Heart right ventricle (tissue), 16 donors: ENCODE measurements at regions not wholly inside any gene's neighbourhood (a gene's known extent, or its start where the extent isn't known, plus 50 kb on each side); places are given as distances from the start of the nearest gene placed in this dataset.

Experiments
- ATAC-seq, 8 donors: fragments of 200-7000 bp; cut with Tn5 transposase; one replicate each; pipeline ENCODE4 v1.9.1; 2020; ENCODE audit warnings: mild to moderate bottlenecking in 8 of 8, moderate library complexity in 8 of 8, moderate number of reproducible peaks in 1 of 8
- DNase-seq, 2 donors: peaks; one replicate each; pipeline ENCODE4 v3.0.0-alpha.2; 2020
- H3K27ac ChIP-seq, 10 donors: fragments of 200-600 bp; sonication (generic) in 2 of 10; one replicate each; pipeline versions ENCODE4 v1.5.0 to v1.8.0; 2020 to 2022; ENCODE audit warnings: mild to moderate bottlenecking in 3 of 10
- H3K27me3 ChIP-seq, 7 donors: fragments of 200-600 bp; one replicate each; pipeline ENCODE4 v1.8.0; 2021 to 2022; ENCODE audit warnings: mild to moderate bottlenecking in 2 of 7
- H3K36me3 ChIP-seq, 9 donors: fragments of 200-600 bp; sonication (generic) in 1 of 9; one replicate each; pipeline versions ENCODE4 v1.5.0 to v1.8.0; 2020 to 2022; ENCODE audit warnings: mild to moderate bottlenecking in 2 of 9
- H3K4me1 ChIP-seq, 9 donors: fragments of 200-600 bp; sonication (generic) in 1 of 9; one replicate each; pipeline versions ENCODE4 v1.5.0 to v1.8.0; 2020 to 2022; ENCODE audit warnings: mild to moderate bottlenecking in 4 of 9
- H3K4me3 ChIP-seq, 10 donors: fragments of 200-600 bp; sonication (generic) in 2 of 10; one replicate each; pipeline versions ENCODE4 v1.5.0 to v1.8.0; 2020 to 2022; ENCODE audit warnings: mild to moderate bottlenecking in 7 of 10, moderate library complexity in 2 of 10
- H3K9me3 ChIP-seq, 11 donors: fragments of 200-600 bp in 10 of 11; sonication (generic) in 2 of 11; one replicate each; pipeline versions ENCODE4 v1.5.0 to v1.8.0; 2013 to 2022; ENCODE audit warnings: mild to moderate bottlenecking in 2 of 11, control low read depth in 1 of 11, moderate library complexity in 1 of 11
- WGBS, 2 donors: extraction: QIAGEN DNeasy Blood & Tissue Kit; methylation state at CpG; one replicate each; pipeline ENCODE4 v1.1.7; 2013; ENCODE audit warnings: inconsistent platforms in 1 of 2; 5-methylcytosine and 5-hydroxymethylcytosine counted together
- intact Hi-C, 10 donors: fragments of 100-400 bp; cut with DNase I; formaldehyde crosslinking; loops; one replicate each; pipeline versions ENCODE4 v1.11.1 to v1.14.2; 2022
- TF ChIP-seq, protein P1 (sequence below), 9 donors: fragments of 200-600 bp; sonication (generic) in 2 of 9; IDR thresholded peaks; one replicate each; pipeline versions ENCODE4 v1.5.0 to v1.8.0; 2021 to 2022; ENCODE audit warnings: antibody characterized with exemption in 9 of 9, mild to moderate bottlenecking in 5 of 9, moderate library complexity in 1 of 9
- donor health status: Arrhythmogenic right ventricular cardiomyopathy.
- donor health status: ischemic (EF 13 %, LVEDD 7.1; RV severe dilation, severe dysfunction).
- donor health status: healthy with polysubstance abuse.
- donor health status: DM: no; HTN: yes; CAD: no.
- donor health status: DM: no; HTN: no; CAD: no.
- donor health status: ischemic (EF 25% LVEDD 6.9; RV normal size, moderate dysfunction).
- donor health status: ischemic (EF 25% LVEDD 5.7; RV mildly dilated, moderate dysfunction).
- donor health status: healthy.
- donor health status: DM: yes; HTN: yes; CAD: no.
- donor health status: Ischemic cardiomyopathy.
- donor health status: ischemic (EF 35%, LVEDD 5.7; RV mildly dilated, moderate dysfunction).
- donor health status: nonischemic (EF 11% LVEDD 7.7; RV severe dilation, severe dysfunction).
- donor health status: DM: yes; HTN: yes; CAD: no.
- donor health status: PGD.
- donor health status: ischemic (EF 29% LVEDD 5.4; RV normal size, mild dysfunction).
- donor health status: nonischemic (EF 23%, LVEDD 6.1; RV moderate dilation, normal function).

DNA sequence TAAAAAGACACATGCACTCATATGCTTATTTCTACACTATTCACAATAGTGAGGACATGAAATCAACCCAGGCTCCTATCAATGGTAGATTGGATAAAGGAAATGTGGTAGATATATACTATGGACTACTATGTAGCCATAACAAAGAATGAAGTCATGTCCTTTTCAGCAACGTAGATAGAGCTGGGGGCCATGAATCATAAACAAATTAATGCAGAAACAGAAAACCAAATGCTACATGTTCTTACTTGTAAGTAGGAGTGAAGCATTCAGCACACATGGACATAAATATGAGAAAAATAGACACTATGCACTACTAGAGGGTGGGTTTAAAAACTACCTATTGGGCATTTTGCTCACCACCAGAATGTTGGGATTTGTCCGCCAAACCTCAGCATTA, 278.0 kb upstream of the MIS18BP1 start:
- ATAC-seq (no peak), DNase-seq (no peak)
- intact Hi-C loops = no loop called here

DNA sequence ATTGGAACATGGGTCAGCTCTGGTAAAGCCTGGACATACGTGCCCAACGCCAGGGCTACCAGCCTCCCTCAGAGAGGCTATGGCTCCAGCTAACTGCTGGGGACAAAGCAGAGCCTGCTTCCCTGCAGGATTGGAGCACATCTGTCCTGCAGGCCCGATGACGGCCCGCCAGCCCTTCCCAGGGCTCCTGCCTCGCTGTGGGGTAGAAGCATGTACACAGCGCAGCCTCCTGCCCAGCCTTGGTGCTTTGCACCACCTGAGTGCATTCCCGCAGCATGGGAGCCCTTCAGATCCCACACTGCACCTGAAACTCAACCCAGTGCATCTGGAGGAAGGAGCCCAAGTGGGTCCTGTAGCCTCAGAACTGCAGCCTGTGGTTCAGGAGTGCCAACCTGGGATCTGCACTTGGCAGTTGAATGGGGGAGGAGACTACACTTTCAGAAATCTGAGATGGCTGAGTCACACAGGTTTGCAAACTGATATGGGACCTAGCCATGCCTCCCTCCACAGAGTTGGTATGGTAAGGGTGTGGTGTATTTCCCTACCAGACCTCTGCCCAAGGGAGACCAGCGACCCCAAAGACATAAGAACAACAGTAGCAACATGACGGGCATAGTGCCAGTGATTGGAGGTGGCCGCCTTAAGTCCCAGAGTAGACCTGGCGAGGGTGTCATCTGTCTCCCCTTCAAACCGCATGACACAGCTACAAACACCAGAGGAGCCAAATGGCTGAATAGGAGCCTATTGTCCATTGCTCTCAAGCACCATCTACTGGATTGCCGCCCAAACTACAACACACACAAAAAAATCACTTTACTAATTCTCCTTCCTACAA, 273.9 kb upstream of the MIS18BP1 start:
- ATAC-seq = peak in 6 of 8 donors; percentile 38 to 75 (median 59)
- no peaks in the 10 kb centered on the region for H3K4me1 ChIP-seq
- TF ChIP-seq, protein P1, sequence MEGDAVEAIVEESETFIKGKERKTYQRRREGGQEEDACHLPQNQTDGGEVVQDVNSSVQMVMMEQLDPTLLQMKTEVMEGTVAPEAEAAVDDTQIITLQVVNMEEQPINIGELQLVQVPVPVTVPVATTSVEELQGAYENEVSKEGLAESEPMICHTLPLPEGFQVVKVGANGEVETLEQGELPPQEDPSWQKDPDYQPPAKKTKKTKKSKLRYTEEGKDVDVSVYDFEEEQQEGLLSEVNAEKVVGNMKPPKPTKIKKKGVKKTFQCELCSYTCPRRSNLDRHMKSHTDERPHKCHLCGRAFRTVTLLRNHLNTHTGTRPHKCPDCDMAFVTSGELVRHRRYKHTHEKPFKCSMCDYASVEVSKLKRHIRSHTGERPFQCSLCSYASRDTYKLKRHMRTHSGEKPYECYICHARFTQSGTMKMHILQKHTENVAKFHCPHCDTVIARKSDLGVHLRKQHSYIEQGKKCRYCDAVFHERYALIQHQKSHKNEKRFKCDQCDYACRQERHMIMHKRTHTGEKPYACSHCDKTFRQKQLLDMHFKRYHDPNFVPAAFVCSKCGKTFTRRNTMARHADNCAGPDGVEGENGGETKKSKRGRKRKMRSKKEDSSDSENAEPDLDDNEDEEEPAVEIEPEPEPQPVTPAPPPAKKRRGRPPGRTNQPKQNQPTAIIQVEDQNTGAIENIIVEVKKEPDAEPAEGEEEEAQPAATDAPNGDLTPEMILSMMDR (IDR thresholded peaks at IDR 0.05) = peak in 8 of 9 donors; percentile 12 to 59 (median 48)
- no peak overlapping the region for H3K4me3 ChIP-seq
- H3K9me3 ChIP-seq = peaks cover 0 to 13% (median 0%) of the 10 kb centered on the region in 11 donors
- no peaks in the 10 kb centered on the region for H3K27me3 ChIP-seq
- intact Hi-C loops = loop anchor here in 8 of 10 donors (1.0 to 10.0 kb wide), 4 partner anchors 100 to 102 kb away; no protein-coding TSS in a partner anchor
- DNase-seq = peak in 1 of 2 donors; percentile 9
- H3K27ac ChIP-seq = no peak overlapping the region
- WGBS, 2 donors = 56 to 58% methylated on average over 14 of the region's 14 CpGs
- no peaks in the 10 kb centered on the region for H3K36me3 ChIP-seq

More for the DNA sequence above, 278.0 kb upstream of the MIS18BP1 start:
- Histone ChIP-seq H3K4me1 (no peaks in the 10 kb centered on the region), H3K36me3 (no peaks in the 10 kb centered on the region), H3K27ac (no peak overlapping the region), H3K9me3 (peaks cover 0 to 35% (median 7%) of the 10 kb centered on the region in 11 donors), H3K27me3 (no peaks in the 10 kb centered on the region), H3K4me3 (no peak overlapping the region)
- WGBS, 2 donors = 72 to 79% methylated on average over 2 of the region's 2 CpGs
- TF ChIP-seq, protein P1 (IDR thresholded peaks at IDR 0.05) = no peak

DNA sequence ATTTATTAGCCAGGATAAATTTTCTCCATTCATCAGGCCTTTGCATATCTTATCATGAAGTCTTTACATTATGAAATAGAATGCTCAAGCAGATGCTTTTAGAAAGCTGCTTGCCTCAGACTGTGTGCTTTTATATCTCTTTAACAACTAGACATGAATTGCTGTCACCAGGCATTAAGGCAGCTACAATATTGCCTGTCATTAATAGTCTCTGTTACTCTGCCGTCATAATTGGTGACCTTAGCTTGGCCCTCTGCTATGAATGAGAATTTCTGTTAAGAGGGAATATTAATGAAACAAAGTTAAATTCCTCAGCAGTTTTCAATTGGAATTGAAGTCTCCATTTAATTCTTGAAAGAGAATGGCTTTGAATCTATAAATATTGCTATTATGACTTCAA, 266.8 kb upstream of the MIS18BP1 start:
- ATAC-seq (no peak), DNase-seq (no peak)
- Histone ChIP-seq H3K4me3 (no peak overlapping the region), H3K9me3 (peaks cover 0 to 5% (median 0%) of the 10 kb centered on the region in 11 donors), H3K27ac (no peak overlapping the region), H3K4me1 (no peaks in the 10 kb centered on the region), H3K27me3 (no peaks in the 10 kb centered on the region), H3K36me3 (no peaks in the 10 kb centered on the region)
- TF ChIP-seq, protein P1 (IDR thresholded peaks at IDR 0.05) = no peak
- intact Hi-C loops = loop anchor here in 2 of 10 donors (10.0 kb wide), 2 partner anchors 95 to 405 kb away; no protein-coding TSS in a partner anchor
- WGBS, 2 donors = 54 to 70% methylated on average over 1 of the region's 1 CpG

DNA sequence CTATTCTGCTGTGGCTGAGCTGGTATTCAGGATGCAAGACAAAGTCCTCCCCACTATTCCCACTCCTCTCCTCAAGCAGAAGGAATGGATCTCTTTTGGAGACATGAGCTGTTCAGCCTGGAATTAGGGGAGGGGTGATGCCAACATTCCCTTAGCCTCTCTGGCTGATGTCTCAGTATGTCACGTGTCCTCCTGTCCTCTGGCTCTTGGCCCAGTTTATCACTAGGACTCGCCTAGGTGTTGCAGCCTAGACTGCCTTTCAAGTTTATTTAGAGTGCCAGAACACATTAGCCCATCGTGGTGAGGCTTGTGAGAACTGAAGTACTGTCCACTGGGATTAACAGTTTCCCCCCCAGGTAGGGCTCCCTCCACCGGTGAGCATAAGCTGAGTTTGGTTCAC, 239.9 kb upstream of the MIS18BP1 start:
- H3K27ac ChIP-seq = no peak overlapping the region
- no peaks in the 10 kb centered on the region for H3K4me1 ChIP-seq
- H3K4me3 ChIP-seq = no peak overlapping the region
- WGBS, 2 donors = 37 to 39% methylated on average over 4 of the region's 4 CpGs
- H3K36me3 ChIP-seq = no peaks in the 10 kb centered on the region
- ATAC-seq (peak in 6 of 8 donors; percentile 31 to 70 (median 50)), DNase-seq (no peak)
- peaks cover 0 to 13% (median 0%) of the 10 kb centered on the region in 11 donors for H3K9me3 ChIP-seq
- TF ChIP-seq, protein P1 (IDR thresholded peaks at IDR 0.05) = no peak
- no peaks in the 10 kb centered on the region for H3K27me3 ChIP-seq
- intact Hi-C loops = no loop called here
